SK-N-SH treated with all-trans-retinoic acid at 6 μM for 48 hours (cell line): ENCODE measurements at regions not wholly inside any gene's neighbourhood (a gene's known extent, or its start where the extent isn't known, plus 50 kb on each side); places are given as distances from the start of the nearest gene placed in this dataset.

Experiments
- ARNTL ChIP-seq: fragments of 450-650 bp; formaldehyde crosslinking; IDR thresholded peaks from 2 replicates; pipeline ENCODE4 v1.5.0; 2020; ENCODE audit warnings: low read depth, mild to moderate bottlenecking, moderate library complexity, borderline replicate concordance
- ESRRG ChIP-seq: fragments of 250-450 bp; sonication (Bioruptor Pico); IDR thresholded peaks from 2 replicates; pipeline ENCODE4 v1.6.1; 2021; ENCODE audit warnings: mild to moderate bottlenecking
- ISL1 ChIP-seq: fragments of 250-450 bp; sonication (Bioruptor Pico); IDR thresholded peaks from 2 replicates; pipeline ENCODE4 v2.1.2; 2022; ENCODE audit warnings: mild to moderate bottlenecking, moderate library complexity
- OSR1 ChIP-seq: fragments of 250-450 bp; sonication (Bioruptor Pico); IDR thresholded peaks from 2 replicates; pipeline ENCODE4 v1.8.0; 2022; ENCODE audit warnings: moderate library complexity, mild to moderate bottlenecking, inconsistent platforms
- POU6F1 ChIP-seq: fragments of 250-450 bp; sonication (Bioruptor Pico); IDR thresholded peaks from 2 replicates; pipeline ENCODE4 v1.8.0; 2021; ENCODE audit warnings: low read depth, mild to moderate bottlenecking, moderate library complexity, borderline replicate concordance
- PPARA ChIP-seq: fragments of 250-450 bp; sonication (Bioruptor Pico); IDR thresholded peaks from 2 replicates; pipeline ENCODE4 v1.5.0; 2020; ENCODE audit warnings: mild to moderate bottlenecking, borderline replicate concordance
- RARB ChIP-seq: fragments of 250-450 bp; sonication (Bioruptor Pico); IDR thresholded peaks from 2 replicates; pipeline ENCODE4 v1.8.0; 2021; ENCODE audit warnings: mild to moderate bottlenecking, moderate library complexity
- TCF4 ChIP-seq: fragments of 250-450 bp; sonication (Bioruptor Pico); IDR thresholded peaks from 2 replicates; pipeline ENCODE4 v1.8.0; 2021; ENCODE audit warnings: mild to moderate bottlenecking, moderate library complexity, borderline replicate concordance
- TOX ChIP-seq: fragments of 250-450 bp; sonication (Bioruptor Pico); IDR thresholded peaks from 2 replicates; pipeline ENCODE4 v1.8.0; 2021; ENCODE audit warnings: mild to moderate bottlenecking, moderate library complexity, borderline replicate concordance
- ZFP3 ChIP-seq: fragments of 250-450 bp; sonication (Bioruptor Pico); IDR thresholded peaks from 2 replicates; pipeline ENCODE4 v1.5.0; 2020; ENCODE audit warnings: mild to moderate bottlenecking, moderate library complexity
- ZFP30 ChIP-seq: fragments of 450-650 bp; formaldehyde crosslinking; IDR thresholded peaks from 2 replicates; pipeline ENCODE4 v1.5.0; 2022; ENCODE audit warnings: mild to moderate bottlenecking, moderate library complexity
- ZNF565 ChIP-seq: fragments of 450-650 bp; formaldehyde crosslinking; conservative IDR thresholded peaks from 2 replicates; pipeline ENCODE4 v1.5.0; 2020; ENCODE audit warnings: low read depth, mild to moderate bottlenecking, moderate library complexity
- ZNF70 ChIP-seq: fragments of 450-650 bp; formaldehyde crosslinking; IDR thresholded peaks from 2 replicates; pipeline ENCODE4 v1.5.0; 2020; ENCODE audit warnings: mild to moderate bottlenecking, moderate library complexity
- ZNF8 ChIP-seq: fragments of 450-650 bp; formaldehyde crosslinking; IDR thresholded peaks from 2 replicates; pipeline ENCODE4 v1.5.0; 2020; ENCODE audit warnings: mild to moderate bottlenecking, moderate library complexity

DNA sequence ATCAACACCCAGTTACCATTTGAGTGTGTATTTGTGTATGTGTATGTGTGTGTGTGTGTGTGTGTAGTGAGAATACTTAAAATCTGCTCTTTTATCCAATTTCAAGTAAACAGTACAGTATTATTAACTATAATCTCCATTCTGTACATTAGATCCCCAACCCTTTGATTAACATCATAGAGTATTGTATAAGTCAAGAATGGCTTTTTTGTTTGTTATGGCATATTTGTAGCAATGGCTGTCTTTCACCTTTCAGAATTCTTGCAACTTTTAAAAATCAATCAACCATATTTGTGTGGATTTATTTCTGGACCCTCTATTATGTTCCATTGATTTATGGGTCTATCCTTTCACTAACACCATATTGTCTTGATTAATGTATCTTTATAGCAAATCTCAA is 779.3 kb upstream of the MIR17HG start:
- no peak for TF ChIP-seq TCF4
- no peak for TF ChIP-seq ZFP30 (CRISPR knock-in tag)
- TF ChIP-seq RARB (CRISPR knock-in tag), result no peak
- TF ChIP-seq ZFP3, result no peak
- TF ChIP-seq ESRRG (CRISPR knock-in tag), result no peak
- TF ChIP-seq TOX (CRISPR knock-in tag), result no peak
- no peak for TF ChIP-seq PPARA (CRISPR knock-in tag)
- no peak for TF ChIP-seq POU6F1 (CRISPR knock-in tag)
- no peak for TF ChIP-seq ARNTL (CRISPR knock-in tag)
- no peak for TF ChIP-seq ZNF70 (CRISPR knock-in tag)
- TF ChIP-seq ISL1 (CRISPR knock-in tag), result no peak
- no peak for TF ChIP-seq ZNF8
- TF ChIP-seq OSR1 (CRISPR knock-in tag), result no peak
- TF ChIP-seq ZNF565 (CRISPR knock-in tag), result no peak
